ENCODE measurements at regions not wholly inside any gene's neighbourhood (a gene's known extent, or its start where the extent isn't known, plus 50 kb on each side); places are given as distances from the start of the nearest gene placed in this dataset.

- Histone ChIP-seq H3K27ac (no peak overlapping the region), H3K9me3 (no peaks in the 10 kb centered on the region)
- no peak for DNase-seq (ENCODE audit: low spot score)
Observed at GRCh38 chr12:91404441-91404840, 221.8 kb upstream of the DCN start.

DNA sequence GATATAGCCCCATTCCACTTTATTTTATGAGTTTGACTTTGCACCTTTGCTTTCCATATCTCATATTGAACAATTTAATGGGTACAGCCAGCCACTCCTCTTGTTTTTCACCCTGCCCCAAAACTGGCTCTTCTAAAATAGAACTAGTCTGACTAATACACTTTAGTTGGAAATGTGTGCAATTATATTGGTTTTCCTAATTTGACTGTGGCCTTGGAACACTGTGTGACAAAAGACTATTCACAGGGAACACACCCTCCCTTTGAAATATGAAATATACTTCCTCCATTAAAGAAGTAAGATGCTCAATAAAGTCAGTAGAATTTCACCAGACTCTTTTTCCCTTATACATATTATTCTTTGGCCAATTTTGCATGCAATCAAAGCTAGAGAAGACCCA lies 218.6 kb upstream of the DCN start:
- TF ChIP-seq, protein P1, sequence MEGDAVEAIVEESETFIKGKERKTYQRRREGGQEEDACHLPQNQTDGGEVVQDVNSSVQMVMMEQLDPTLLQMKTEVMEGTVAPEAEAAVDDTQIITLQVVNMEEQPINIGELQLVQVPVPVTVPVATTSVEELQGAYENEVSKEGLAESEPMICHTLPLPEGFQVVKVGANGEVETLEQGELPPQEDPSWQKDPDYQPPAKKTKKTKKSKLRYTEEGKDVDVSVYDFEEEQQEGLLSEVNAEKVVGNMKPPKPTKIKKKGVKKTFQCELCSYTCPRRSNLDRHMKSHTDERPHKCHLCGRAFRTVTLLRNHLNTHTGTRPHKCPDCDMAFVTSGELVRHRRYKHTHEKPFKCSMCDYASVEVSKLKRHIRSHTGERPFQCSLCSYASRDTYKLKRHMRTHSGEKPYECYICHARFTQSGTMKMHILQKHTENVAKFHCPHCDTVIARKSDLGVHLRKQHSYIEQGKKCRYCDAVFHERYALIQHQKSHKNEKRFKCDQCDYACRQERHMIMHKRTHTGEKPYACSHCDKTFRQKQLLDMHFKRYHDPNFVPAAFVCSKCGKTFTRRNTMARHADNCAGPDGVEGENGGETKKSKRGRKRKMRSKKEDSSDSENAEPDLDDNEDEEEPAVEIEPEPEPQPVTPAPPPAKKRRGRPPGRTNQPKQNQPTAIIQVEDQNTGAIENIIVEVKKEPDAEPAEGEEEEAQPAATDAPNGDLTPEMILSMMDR (IDR thresholded peaks at IDR 0.05) = no peak
- no peak overlapping the region for H3K4me3 ChIP-seq
- no peaks in the 10 kb centered on the region for H3K27me3 ChIP-seq
- DNase-seq (ENCODE audit: low spot score) = no peak
- no peaks in the 10 kb centered on the region for H3K4me1 ChIP-seq
- H3K36me3 ChIP-seq = no peaks in the 10 kb centered on the region
- H3K9me3 ChIP-seq = no peaks in the 10 kb centered on the region
- no peak overlapping the region for H3K27ac ChIP-seq

More at GRCh38 chr12:91404441-91404840, 221.8 kb upstream of the DCN start:
- Histone ChIP-seq H3K27me3 (no peaks in the 10 kb centered on the region), H3K4me1 (no peaks in the 10 kb centered on the region), H3K4me3 (no peak overlapping the region), H3K36me3 (no peaks in the 10 kb centered on the region)
- TF ChIP-seq, protein P1 (IDR thresholded peaks at IDR 0.05) = no peak

GRCh38 chr12:91400271-91400670 lies 217.7 kb upstream of the DCN start:
- TF ChIP-seq, protein P1 (IDR thresholded peaks at IDR 0.05) = no peak
- H3K4me1 ChIP-seq = no peaks in the 10 kb centered on the region
- no peak for DNase-seq (ENCODE audit: low spot score)
- H3K36me3 ChIP-seq = no peaks in the 10 kb centered on the region
- H3K9me3 ChIP-seq = no peaks in the 10 kb centered on the region
- no peak overlapping the region for H3K4me3 ChIP-seq
- no peaks in the 10 kb centered on the region for H3K27me3 ChIP-seq
- no peak overlapping the region for H3K27ac ChIP-seq

- no peaks in the 10 kb centered on the region for H3K36me3 ChIP-seq
Observed at GRCh38 chr12:91397866-91398532, 215.4 kb upstream of the DCN start.

GRCh38 chr12:91396293-91396692 lies 213.7 kb upstream of the DCN start:
- Histone ChIP-seq H3K9me3 (no peaks in the 10 kb centered on the region), H3K36me3 (no peaks in the 10 kb centered on the region), H3K27ac (no peak overlapping the region), H3K4me3 (no peak overlapping the region), H3K27me3 (no peaks in the 10 kb centered on the region), H3K4me1 (no peaks in the 10 kb centered on the region)
- DNase-seq (ENCODE audit: low spot score) = no peak
- TF ChIP-seq, protein P1 (IDR thresholded peaks at IDR 0.05) = no peak

More at GRCh38 chr12:91397866-91398532, 215.4 kb upstream of the DCN start:
- Histone ChIP-seq H3K4me3 (no peak overlapping the region), H3K9me3 (no peaks in the 10 kb centered on the region), H3K4me1 (no peaks in the 10 kb centered on the region), H3K27me3 (no peaks in the 10 kb centered on the region), H3K27ac (no peak overlapping the region)
- TF ChIP-seq, protein P1 (IDR thresholded peaks at IDR 0.05) = no peak
- no peak for DNase-seq (ENCODE audit: low spot score)

GRCh38 chr12:91395628-91396135 lies 213.1 kb upstream of the DCN start:
- H3K4me3 ChIP-seq = no peak overlapping the region
- H3K4me1 ChIP-seq = no peaks in the 10 kb centered on the region
- no peak for DNase-seq (ENCODE audit: low spot score)
- no peaks in the 10 kb centered on the region for H3K9me3 ChIP-seq
- H3K27ac ChIP-seq = no peak overlapping the region
- no peaks in the 10 kb centered on the region for H3K27me3 ChIP-seq
- H3K36me3 ChIP-seq = no peaks in the 10 kb centered on the region
- TF ChIP-seq, protein P1 (IDR thresholded peaks at IDR 0.05) = no peak

Data from right atrium auricular region (tissue), 2 donors.